HCT116 (cell line): ENCODE measurements at regions not wholly inside any gene's neighbourhood (a gene's known extent, or its start where the extent isn't known, plus 50 kb on each side); places are given as distances from the start of the nearest gene placed in this dataset.

Experiments used
- ATAC-seq: fragments of 200-7000 bp; cut with Tn5 transposase; 2 replicates; pipeline ENCODE4 v1.9.1; 2020; ENCODE audit warnings: mild to moderate bottlenecking, moderate library complexity
- BruUV-seq: library from RNA; stranded (reverse); fragments of 400-500 nt; replicated peaks from 2 replicates; lab custom pipeline; 2021; lab: Mats Ljungman, UMichigan
- CTCF ChIA-PET: fragments of 300-600 bp; sonication (Branson Sonifier 250); formaldehyde crosslinking; loops from one replicate; lab custom pipeline; 2021; ENCODE audit warnings: antibody characterized with exemption; lab: Charles Lee
- POLR2A ChIA-PET: fragments of 300-600, 350-600 bp; sonication (Branson Sonifier 250); formaldehyde crosslinking; loops from one replicate; lab custom pipeline; 2021; ENCODE audit warnings: antibody characterized with exemption; lab: Charles Lee
- RAD21 ChIA-PET, 2 experiments: fragments of 300-600 bp; sonication (Branson Sonifier 250); formaldehyde crosslinking; loops; one replicate each; lab custom pipeline; 2023; ENCODE audit warnings: low total read pairs in 2 of 2; ENCODE audit not compliant: uncharacterized antibody in 2 of 2, unreplicated experiment in 2 of 2, low non-redundant PET in 1 of 2; lab: Charles Lee
- DNase-seq: peaks from one replicate; pipeline ENCODE4 v3.0.0-alpha.2; 2010; ENCODE audit warnings: low read depth, low spot score
- H2AFZ ChIP-seq: fragments of 200-600 bp; shearing (Covaris generic), sonication (generic); 2 replicates; pipeline ENCODE4 v1.6.1; 2017; ENCODE audit warnings: low read depth, mixed run types, mixed read lengths, antibody characterized with exemption, low read length; ENCODE audit not compliant: poor library complexity, severe bottlenecking
- H3K27ac ChIP-seq: 2 replicates; pipeline ENCODE4 v1.5.1; 2012; ENCODE audit warnings: low read depth, low read length
- H3K27me3 ChIP-seq: fragments of 200-600 bp; sonication (generic); 2 replicates; pipeline ENCODE4 v1.6.1; 2016; ENCODE audit warnings: mixed run types, low read length, mixed read lengths; ENCODE audit not compliant: insufficient read depth
- H3K36me3 ChIP-seq, 2 experiments: fragments of 200-500 bp in 1 of 2; fragments of 200-600 bp in 1 of 2; sonication (Bioruptor generic) in 1 of 2; sonication (generic) in 1 of 2; 2 replicates each; pipeline versions ENCODE4 v1.5.1 to v1.6.1; 2014 to 2016; ENCODE audit warnings: low read length in 2 of 2, inconsistent platforms in 1 of 2, mixed read lengths in 1 of 2, mixed run types in 1 of 2; ENCODE audit not compliant: insufficient read depth in 2 of 2, control insufficient read depth in 1 of 2
- H3K4me1 ChIP-seq, 2 experiments: fragments of 200-600 bp in 1 of 2; sonication (generic) in 1 of 2; 2 replicates each; pipeline versions ENCODE4 v1.5.1 to v1.6.1; 2012 to 2017; ENCODE audit warnings: low read length in 2 of 2, inconsistent platforms in 1 of 2, mild to moderate bottlenecking in 1 of 2, mixed read lengths in 1 of 2, mixed run types in 1 of 2, moderate library complexity in 1 of 2; ENCODE audit not compliant: insufficient read depth in 2 of 2, control insufficient read depth in 1 of 2
- H3K4me2 ChIP-seq: fragments of 200-600 bp; sonication (generic); 2 replicates; pipeline ENCODE4 v1.6.1; 2017; ENCODE audit warnings: mixed run types, low read length, mixed read lengths
- H3K4me3 ChIP-seq, 2 experiments: fragments of 200-600 bp in 1 of 2; sonication (generic) in 1 of 2; replicated peaks in 1 of 2; 2 replicates each; pipeline ENCODE4 v1.5.1; 2011 to 2016; ENCODE audit warnings: low read length in 2 of 2, control low read depth in 1 of 2, low read depth in 1 of 2, mild to moderate bottlenecking in 1 of 2, mixed read lengths in 1 of 2, mixed run types in 1 of 2
- H3K79me2 ChIP-seq: fragments of 200-600 bp; sonication (generic); 2 replicates; pipeline ENCODE4 v1.6.1; 2017; ENCODE audit warnings: mild to moderate bottlenecking, mixed run types, low read length, moderate library complexity, mixed read lengths; ENCODE audit not compliant: insufficient read depth
- H3K9ac ChIP-seq: fragments of 200-600 bp; sonication (generic); 2 replicates; pipeline ENCODE4 v1.6.1; 2016; ENCODE audit warnings: low read length, mixed read lengths
- H3K9me2 ChIP-seq: fragments of 200-600 bp; sonication (generic), shearing (Covaris generic); 2 replicates; pipeline ENCODE4 v1.6.1; 2017; ENCODE audit warnings: mixed run types, mild to moderate bottlenecking, moderate library complexity; ENCODE audit not compliant: insufficient read depth
- H3K9me3 ChIP-seq, 2 experiments: fragments of 200-500 bp in 1 of 2; fragments of 200-600 bp in 1 of 2; sonication (Bioruptor generic) in 1 of 2; sonication (generic) in 1 of 2; 2 replicates each; pipeline ENCODE4 v1.6.1; 2014 to 2017; ENCODE audit warnings: low read length in 2 of 2, mixed read lengths in 2 of 2, inconsistent platforms in 1 of 2, low read depth in 1 of 2, mild to moderate bottlenecking in 1 of 2, mixed run types in 1 of 2, moderate library complexity in 1 of 2; ENCODE audit not compliant: control insufficient read depth in 1 of 2, insufficient read depth in 1 of 2
- H4K20me1 ChIP-seq: fragments of 200-600 bp; sonication (generic), shearing (Covaris generic); 2 replicates; pipeline ENCODE4 v1.6.1; 2017; ENCODE audit warnings: mixed run types, mild to moderate bottlenecking, moderate library complexity; ENCODE audit not compliant: insufficient read depth
- CBX3 ChIP-seq: IDR thresholded peaks from 2 replicates; pipeline ENCODE4 v1.6.1; 2012; ENCODE audit warnings: low read depth
- CEBPB ChIP-seq: IDR thresholded peaks from 2 replicates; pipeline ENCODE4 v1.6.1; 2012; ENCODE audit warnings: low read depth
- EZH2 ChIP-seq: fragments of 200-600 bp; sonication (generic); IDR thresholded peaks from 2 replicates; pipeline ENCODE4 v1.6.1; 2017; ENCODE audit warnings: antibody characterized with exemption, mixed run types
- REST ChIP-seq: IDR thresholded peaks from 2 replicates; pipeline ENCODE4 v1.6.1; 2012; ENCODE audit warnings: low read depth
- SP1 ChIP-seq: IDR thresholded peaks from 2 replicates; pipeline ENCODE4 v1.6.1; 2012; ENCODE audit warnings: low read depth
- TCF7L2 ChIP-seq: IDR thresholded peaks from 2 replicates; pipeline ENCODE4 v1.7.0; 2011; ENCODE audit warnings: borderline replicate concordance, inconsistent platforms; ENCODE audit not compliant: insufficient read depth, insufficient read length; ENCODE audit errors: extremely low read depth
- ZFX ChIP-seq: fragments of 450-650 bp; IDR thresholded peaks from 2 replicates; pipeline ENCODE4 v1.6.1; 2017
- ZNF274 ChIP-seq: fragments of 200-500 bp; sonication (Bioruptor generic); IDR thresholded peaks from 2 replicates; pipeline ENCODE4 v1.6.1; 2014; ENCODE audit warnings: mild to moderate bottlenecking, low read depth, low read length, inconsistent platforms
- intact Hi-C: fragments of 100-400 bp; cut with micrococcal nuclease; formaldehyde crosslinking; loops from 2 replicates; pipeline ENCODE4 v1.10.0; 2022

GRCh38 chr10:111835574-111835973 lies 348.0 kb downstream of the GPAM start:
- no peaks in the 10 kb centered on the region for H3K9me2 ChIP-seq
- no peak overlapping the region for H3K4me3 ChIP-seq
- H3K27me3 ChIP-seq = peaks cover 45% of the 10 kb centered on the region
- no peak overlapping the region for H2AFZ ChIP-seq
- H3K79me2 ChIP-seq = no peaks in the 10 kb centered on the region
- DNase-seq (no peak), ATAC-seq (no peak)
- BruUV-seq = no TSS peak
- no peak overlapping the region for H3K27ac ChIP-seq
- H3K9me3 ChIP-seq = no peaks in the 10 kb centered on the region
- no peak overlapping the region for H3K9ac ChIP-seq
- CTCF ChIA-PET = no interaction called here
- RAD21 ChIA-PET = no interaction called here
- H3K4me2 ChIP-seq = no peak overlapping the region
- H3K4me1 ChIP-seq = no peaks in the 10 kb centered on the region
- H4K20me1 ChIP-seq = no peaks in the 10 kb centered on the region
- POLR2A ChIA-PET = no interaction called here
- intact Hi-C loops = no loop called here
- H3K36me3 ChIP-seq = no peaks in the 10 kb centered on the region
- TF ChIP-seq ZNF274 (no peak), REST (no peak)

- Histone ChIP-seq H3K9me2 (no peaks in the 10 kb centered on the region), H3K36me3 (no peaks in the 10 kb centered on the region), H3K4me1 (no peaks in the 10 kb centered on the region), H3K9ac (no peak overlapping the region), H3K27ac (no peak overlapping the region), H3K4me2 (no peak overlapping the region), H3K27me3 (peaks cover 40% of the 10 kb centered on the region)
- ChIA-PET RAD21 (no interaction called here), POLR2A (no interaction called here)
- intact Hi-C loops = no loop called here
- BruUV-seq = no TSS peak
- ATAC-seq = no peak
- no peak for TF ChIP-seq EZH2
- TF ChIP-seq ZFX = no peak
- TF ChIP-seq CEBPB = no peak
- no peak for TF ChIP-seq CBX3
- no peak for TF ChIP-seq SP1
- TF ChIP-seq TCF7L2 = no peak
- no peak for TF ChIP-seq REST
- TF ChIP-seq, all 23 proteins: peak for 0
- Histone ChIP-seq H2AFZ (no peak overlapping the region), H3K9me3 (no peaks in the 10 kb centered on the region), H3K4me3 (no peak overlapping the region), H3K79me2 (no peaks in the 10 kb centered on the region), H4K20me1 (no peaks in the 10 kb centered on the region)
- no peak for DNase-seq
- CTCF ChIA-PET = no interaction called here
These were observed 347.5 kb downstream of the GPAM start for GRCh38 chr10:111836064-111836463.
